ENCODE measurements at regions not wholly inside any gene's neighbourhood (a gene's known extent, or its start where the extent isn't known, plus 50 kb on each side); places are given as distances from the start of the nearest gene placed in this dataset.

GRCh38 chr6:85000001-85000400 lies 235.6 kb upstream of the TBX18 start:
- H3K4me1 Mint-ChIP-seq = peaks cover 20% of the 10 kb centered on the region
- no peaks in the 10 kb centered on the region for H3K36me3 Mint-ChIP-seq
- peaks cover 3% of the 10 kb centered on the region; the same call in 1 of the 2 replicates for H3K9me3 Mint-ChIP-seq
- H3K27me3 Mint-ChIP-seq (ENCODE audit: low read depth) = peaks cover 3% of the 10 kb centered on the region; the same call in 1 of the 2 replicates
- TF ChIP-seq, protein P1, sequence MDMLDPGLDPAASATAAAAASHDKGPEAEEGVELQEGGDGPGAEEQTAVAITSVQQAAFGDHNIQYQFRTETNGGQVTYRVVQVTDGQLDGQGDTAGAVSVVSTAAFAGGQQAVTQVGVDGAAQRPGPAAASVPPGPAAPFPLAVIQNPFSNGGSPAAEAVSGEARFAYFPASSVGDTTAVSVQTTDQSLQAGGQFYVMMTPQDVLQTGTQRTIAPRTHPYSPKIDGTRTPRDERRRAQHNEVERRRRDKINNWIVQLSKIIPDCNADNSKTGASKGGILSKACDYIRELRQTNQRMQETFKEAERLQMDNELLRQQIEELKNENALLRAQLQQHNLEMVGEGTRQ (CRISPR knock-in tag; IDR thresholded peaks at IDR 0.05) = no peak
- TF ChIP-seq PREB (CRISPR knock-in tag; IDR thresholded peaks at IDR 0.05; ENCODE audit: borderline replicate concordance) (no peak), NR3C1 (CRISPR knock-in tag; conservative IDR thresholded peaks at IDR 0.05; ENCODE audit: low read depth) (no peak), PRRX2 (CRISPR knock-in tag; IDR thresholded peaks at IDR 0.05) (no peak), JUN (CRISPR knock-in tag; IDR thresholded peaks at IDR 0.05) (no peak), ZBTB21 (CRISPR knock-in tag; IDR thresholded peaks at IDR 0.05; ENCODE audit: borderline replicate concordance) (no peak), TCF7 (CRISPR knock-in tag; IDR thresholded peaks at IDR 0.05; ENCODE audit: low read depth) (no peak), ZNF232 (CRISPR knock-in tag; IDR thresholded peaks at IDR 0.05) (no peak), NFATC4 (CRISPR knock-in tag; IDR thresholded peaks at IDR 0.05) (no peak), FOXP1 (CRISPR knock-in tag; IDR thresholded peaks at IDR 0.05; ENCODE audit: borderline replicate concordance) (no peak), ZNF671 (CRISPR knock-in tag; IDR thresholded peaks at IDR 0.05) (no peak), CBFB (CRISPR knock-in tag; IDR thresholded peaks at IDR 0.05; ENCODE audit: low read depth) (no peak), AR (CRISPR knock-in tag; IDR thresholded peaks at IDR 0.05) (no peak), E2F4 (CRISPR knock-in tag; IDR thresholded peaks at IDR 0.05; ENCODE audit: borderline replicate concordance, low read depth) (no peak), USF1 (CRISPR knock-in tag; IDR thresholded peaks at IDR 0.05) (no peak), FOXK1 (CRISPR knock-in tag; IDR thresholded peaks at IDR 0.05) (no peak)
- TF ChIP-seq, protein P2, sequence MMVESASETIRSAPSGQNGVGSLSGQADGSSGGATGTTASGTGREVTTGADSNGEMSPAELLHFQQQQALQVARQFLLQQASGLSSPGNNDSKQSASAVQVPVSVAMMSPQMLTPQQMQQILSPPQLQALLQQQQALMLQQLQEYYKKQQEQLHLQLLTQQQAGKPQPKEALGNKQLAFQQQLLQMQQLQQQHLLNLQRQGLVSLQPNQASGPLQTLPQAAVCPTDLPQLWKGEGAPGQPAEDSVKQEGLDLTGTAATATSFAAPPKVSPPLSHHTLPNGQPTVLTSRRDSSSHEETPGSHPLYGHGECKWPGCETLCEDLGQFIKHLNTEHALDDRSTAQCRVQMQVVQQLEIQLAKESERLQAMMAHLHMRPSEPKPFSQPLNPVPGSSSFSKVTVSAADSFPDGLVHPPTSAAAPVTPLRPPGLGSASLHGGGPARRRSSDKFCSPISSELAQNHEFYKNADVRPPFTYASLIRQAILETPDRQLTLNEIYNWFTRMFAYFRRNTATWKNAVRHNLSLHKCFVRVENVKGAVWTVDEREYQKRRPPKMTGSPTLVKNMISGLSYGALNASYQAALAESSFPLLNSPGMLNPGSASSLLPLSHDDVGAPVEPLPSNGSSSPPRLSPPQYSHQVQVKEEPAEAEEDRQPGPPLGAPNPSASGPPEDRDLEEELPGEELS (CRISPR knock-in tag; IDR thresholded peaks at IDR 0.05) = no peak
- TF ChIP-seq, protein P3, sequence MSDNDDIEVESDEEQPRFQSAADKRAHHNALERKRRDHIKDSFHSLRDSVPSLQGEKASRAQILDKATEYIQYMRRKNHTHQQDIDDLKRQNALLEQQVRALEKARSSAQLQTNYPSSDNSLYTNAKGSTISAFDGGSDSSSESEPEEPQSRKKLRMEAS (CRISPR knock-in tag; IDR thresholded peaks at IDR 0.05) = no peak
- TF ChIP-seq, protein P4, sequence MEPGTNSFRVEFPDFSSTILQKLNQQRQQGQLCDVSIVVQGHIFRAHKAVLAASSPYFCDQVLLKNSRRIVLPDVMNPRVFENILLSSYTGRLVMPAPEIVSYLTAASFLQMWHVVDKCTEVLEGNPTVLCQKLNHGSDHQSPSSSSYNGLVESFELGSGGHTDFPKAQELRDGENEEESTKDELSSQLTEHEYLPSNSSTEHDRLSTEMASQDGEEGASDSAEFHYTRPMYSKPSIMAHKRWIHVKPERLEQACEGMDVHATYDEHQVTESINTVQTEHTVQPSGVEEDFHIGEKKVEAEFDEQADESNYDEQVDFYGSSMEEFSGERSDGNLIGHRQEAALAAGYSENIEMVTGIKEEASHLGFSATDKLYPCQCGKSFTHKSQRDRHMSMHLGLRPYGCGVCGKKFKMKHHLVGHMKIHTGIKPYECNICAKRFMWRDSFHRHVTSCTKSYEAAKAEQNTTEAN (CRISPR knock-in tag; IDR thresholded peaks at IDR 0.05) = no peak
- H3K27ac Mint-ChIP-seq = no peak overlapping the region
- DNase-seq (ENCODE audit: low spot score) = no peak
- ChIA-PET POLR2A (no interaction called here), CTCF (no interaction called here)
- no peak for ATAC-seq
- H3K4me3 Mint-ChIP-seq = no peak overlapping the region

Data from WTC11 (cell line).